ACC112 (cell line): ENCODE measurements at regions not wholly inside any gene's neighbourhood (a gene's known extent, or its start where the extent isn't known, plus 50 kb on each side); places are given as distances from the start of the nearest gene placed in this dataset.
"Not testable (repeated sequence)": the region's sequence is repeated elsewhere in the genome, so short reads cannot be mapped to it uniquely, and the experiment has no call there.

ENCODE experiments used
- H2AFZ ChIP-seq: fragments of 200-600 bp; sonication (generic); one replicate; pipeline ENCODE4 v1.6.0; 2017; ENCODE audit warnings: antibody characterized with exemption, low read length; ENCODE audit not compliant: unreplicated experiment
- H3K27ac ChIP-seq: fragments of 200-600 bp; sonication (generic); 2 replicates; pipeline ENCODE4 v1.5.1; 2014; ENCODE audit warnings: low read depth, mild to moderate bottlenecking, antibody characterized with exemption, low read length, moderate library complexity
- H3K27me3 ChIP-seq: fragments of 200-600 bp; sonication (generic); 2 replicates; pipeline ENCODE4 v1.6.1; 2014; ENCODE audit warnings: mild to moderate bottlenecking, antibody characterized with exemption, low read length, moderate library complexity, mixed read lengths; ENCODE audit not compliant: insufficient read depth
- H3K36me3 ChIP-seq: fragments of 200-600 bp; sonication (generic); 2 replicates; pipeline ENCODE4 v1.6.1; 2016; ENCODE audit warnings: mild to moderate bottlenecking, antibody characterized with exemption, low read length, moderate library complexity, mixed read lengths; ENCODE audit not compliant: insufficient read depth
- H3K4me1 ChIP-seq: fragments of 200-600 bp; sonication (generic); one replicate; pipeline ENCODE4 v1.6.1; 2016; ENCODE audit warnings: low read length, mixed read lengths; ENCODE audit not compliant: insufficient read depth, unreplicated experiment, control insufficient read depth
- H3K4me3 ChIP-seq: fragments of 200-600 bp; sonication (generic); 2 replicates; pipeline ENCODE4 v1.5.1; 2014; ENCODE audit warnings: mild to moderate bottlenecking, low read depth, low read length
- H3K79me2 ChIP-seq: fragments of 200-600 bp; sonication (generic); one replicate; pipeline ENCODE4 v1.6.0; 2016; ENCODE audit warnings: low read length; ENCODE audit not compliant: control insufficient read depth, unreplicated experiment, insufficient read depth

GRCh38 chr2:59339121-59339836 is 1098.2 kb upstream of the FANCL start:
- Histone ChIP-seq H3K27me3 (no peaks in the 10 kb centered on the region), H3K36me3 (no peaks in the 10 kb centered on the region), H3K79me2 (no peaks in the 10 kb centered on the region), H3K4me3 (no peak overlapping the region), H3K27ac (no peak overlapping the region), H2AFZ (no peak overlapping the region), H3K4me1 (no peaks in the 10 kb centered on the region)

GRCh38 chr2:59333007-59333406 is 1091.9 kb upstream of the FANCL start:
- no peaks in the 10 kb centered on the region for H3K79me2 ChIP-seq
- no peaks in the 10 kb centered on the region for H3K4me1 ChIP-seq
- no peaks in the 10 kb centered on the region for H3K27me3 ChIP-seq
- H2AFZ ChIP-seq, result no peak overlapping the region
- H3K27ac ChIP-seq, result no peak overlapping the region
- H3K4me3 ChIP-seq, result no peak overlapping the region
- no peaks in the 10 kb centered on the region for H3K36me3 ChIP-seq

- H3K27me3 ChIP-seq, H2AFZ ChIP-seq, H3K4me3 ChIP-seq, H3K4me1 ChIP-seq, H3K79me2 ChIP-seq, H3K36me3 ChIP-seq, H3K27ac ChIP-seq: not testable (repeated sequence)
Measured at GRCh38 chr2:59326581-59327365, 1085.6 kb upstream of the FANCL start.

- no peaks in the 10 kb centered on the region for H3K79me2 ChIP-seq
- no peaks in the 10 kb centered on the region for H3K27me3 ChIP-seq
- no peaks in the 10 kb centered on the region for H3K4me1 ChIP-seq
- H3K27ac ChIP-seq, result no peak overlapping the region
- no peak overlapping the region for H2AFZ ChIP-seq
- no peak overlapping the region for H3K4me3 ChIP-seq
- H3K36me3 ChIP-seq, result no peaks in the 10 kb centered on the region
Measured at GRCh38 chr2:59322870-59323269, 1081.7 kb upstream of the FANCL start.

GRCh38 chr2:59322005-59322404 is 1080.9 kb upstream of the FANCL start:
- no peaks in the 10 kb centered on the region for H3K4me1 ChIP-seq
- no peak overlapping the region for H3K27ac ChIP-seq
- no peaks in the 10 kb centered on the region for H3K36me3 ChIP-seq
- H3K4me3 ChIP-seq, result no peak overlapping the region
- H3K27me3 ChIP-seq, result no peaks in the 10 kb centered on the region
- H3K79me2 ChIP-seq, result no peaks in the 10 kb centered on the region
- H2AFZ ChIP-seq, result no peak overlapping the region

- no peak overlapping the region for H2AFZ ChIP-seq
- H3K4me1 ChIP-seq, result no peaks in the 10 kb centered on the region
- no peak overlapping the region for H3K4me3 ChIP-seq
- no peaks in the 10 kb centered on the region for H3K79me2 ChIP-seq
- no peaks in the 10 kb centered on the region for H3K27me3 ChIP-seq
- no peak overlapping the region for H3K27ac ChIP-seq
- H3K36me3 ChIP-seq, result no peaks in the 10 kb centered on the region
Measured at GRCh38 chr2:59314031-59314766, 1073.1 kb upstream of the FANCL start.

- Histone ChIP-seq H3K27ac (no peak overlapping the region), H3K27me3 (no peaks in the 10 kb centered on the region), H2AFZ (no peak overlapping the region), H3K36me3 (no peaks in the 10 kb centered on the region), H3K79me2 (no peaks in the 10 kb centered on the region), H3K4me1 (no peaks in the 10 kb centered on the region), H3K4me3 (no peak overlapping the region)
Measured at GRCh38 chr2:59312967-59313940, 1072.1 kb upstream of the FANCL start.

GRCh38 chr2:59312029-59312428 is 1070.9 kb upstream of the FANCL start:
- no peak overlapping the region for H3K4me3 ChIP-seq
- H2AFZ ChIP-seq, result no peak overlapping the region
- no peak overlapping the region for H3K27ac ChIP-seq
- H3K36me3 ChIP-seq, result no peaks in the 10 kb centered on the region
- no peaks in the 10 kb centered on the region for H3K79me2 ChIP-seq
- no peaks in the 10 kb centered on the region for H3K27me3 ChIP-seq
- no peaks in the 10 kb centered on the region for H3K4me1 ChIP-seq

GRCh38 chr2:59308108-59308507 is 1067.0 kb upstream of the FANCL start:
- Histone ChIP-seq H2AFZ (no peak overlapping the region), H3K27ac (no peak overlapping the region), H3K36me3 (no peaks in the 10 kb centered on the region), H3K27me3 (no peaks in the 10 kb centered on the region), H3K79me2 (no peaks in the 10 kb centered on the region), H3K4me1 (no peaks in the 10 kb centered on the region), H3K4me3 (no peak overlapping the region)

GRCh38 chr2:59307196-59307595 is 1066.1 kb upstream of the FANCL start:
- no peaks in the 10 kb centered on the region for H3K36me3 ChIP-seq
- H3K27me3 ChIP-seq, result no peaks in the 10 kb centered on the region
- no peaks in the 10 kb centered on the region for H3K79me2 ChIP-seq
- H3K4me3 ChIP-seq, result no peak overlapping the region
- no peak overlapping the region for H3K27ac ChIP-seq
- no peak overlapping the region for H2AFZ ChIP-seq
- H3K4me1 ChIP-seq, result no peaks in the 10 kb centered on the region
